ENCODE measurements at regions not wholly inside any gene's neighbourhood (a gene's known extent, or its start where the extent isn't known, plus 50 kb on each side); places are given as distances from the start of the nearest gene placed in this dataset.

GRCh38 chr11:25983280-25983679, 348.6 kb upstream of the ANO3 start:
- TF ChIP-seq POLR2AphosphoS5 (IDR thresholded peaks at IDR 0.05; ENCODE audit: low read depth, low read length) (no peak), CTCF (IDR thresholded peaks at IDR 0.05 in 2 of 3, conservative IDR thresholded peaks at IDR 0.05 in 1 of 3; ENCODE audit: borderline replicate concordance in 1 of 3, insufficient read depth in 1 of 3, low read depth in 2 of 3, low read length in 2 of 3) (no peak), REST (IDR thresholded peaks at IDR 0.05; ENCODE audit: low read depth) (no peak), ZBTB33 (IDR thresholded peaks at IDR 0.05; ENCODE audit: extremely low read depth, insufficient replicate concordance, low read length) (no peak), SIN3A (IDR thresholded peaks at IDR 0.05; ENCODE audit: low read depth) (no peak), EZH2phosphoT487 (IDR thresholded peaks at IDR 0.05; ENCODE audit: borderline replicate concordance) (no peak), JUND (IDR thresholded peaks at IDR 0.05) (no peak)

Data from HCT116 (cell line).